HL-60 (cell line): ENCODE measurements at regions not wholly inside any gene's neighbourhood (a gene's known extent, or its start where the extent isn't known, plus 50 kb on each side); places are given as distances from the start of the nearest gene placed in this dataset.
"Not testable (repeated sequence)": the region's sequence is repeated elsewhere in the genome, so short reads cannot be mapped to it uniquely, and the experiment has no call there.

Experiments used
- DNase-seq, 2 experiments: peaks; one replicate each; pipeline ENCODE4 v3.0.0-alpha.2; 2010 to 2020; ENCODE audit warnings: low read depth in 1 of 2, low spot score in 1 of 2
- H3K27ac ChIP-seq: fragments of 250-450 bp; sonication (Bioruptor Pico); replicated peaks from 2 replicates; pipeline ENCODE4 v1.5.1; 2020; ENCODE audit warnings: mild to moderate bottlenecking, moderate library complexity
- H3K27me3 ChIP-seq: fragments of 250-450 bp; sonication (Bioruptor Pico); 2 replicates; pipeline ENCODE4 v1.5.1; 2021; ENCODE audit warnings: mild to moderate bottlenecking, moderate library complexity; ENCODE audit not compliant: insufficient read depth, poor library complexity, severe bottlenecking
- H3K4me3 ChIP-seq: replicated peaks from 2 replicates; pipeline ENCODE4 v1.5.1; 2011; ENCODE audit warnings: mild to moderate bottlenecking, control low read depth, low read length; ENCODE audit not compliant: insufficient read depth
- CTCF ChIP-seq: IDR thresholded peaks from one replicate; pipeline ENCODE4 v1.5.1; 2011; ENCODE audit warnings: low read length, control low read depth, inconsistent platforms; ENCODE audit not compliant: insufficient read depth
- GABPA ChIP-seq: IDR thresholded peaks from 2 replicates; pipeline ENCODE4 v1.6.1; 2012; ENCODE audit warnings: low read depth
- POLR2AphosphoS5 ChIP-seq: IDR thresholded peaks from 2 replicates; pipeline ENCODE4 v1.6.1; 2012; ENCODE audit warnings: low read depth
- REST ChIP-seq: IDR thresholded peaks from 2 replicates; pipeline ENCODE4 v1.6.1; 2012; ENCODE audit warnings: low read depth; ENCODE audit not compliant: insufficient replicate concordance
- SPI1 ChIP-seq: IDR thresholded peaks from 2 replicates; pipeline ENCODE4 v1.6.1; 2012; ENCODE audit warnings: low read depth, mild to moderate bottlenecking, borderline replicate concordance

- Histone ChIP-seq H3K27me3 (no peaks in the 10 kb centered on the region), H3K27ac (no peak overlapping the region), H3K4me3 (no peak overlapping the region)
- TF ChIP-seq CTCF = no peak
- TF ChIP-seq REST = no peak
- TF ChIP-seq SPI1 = no peak
- no peak for TF ChIP-seq GABPA
- no peak for TF ChIP-seq POLR2AphosphoS5
- no peak for DNase-seq
Measured at GRCh38 chrX:123093792-123094191, 90.3 kb upstream of the GRIA3 start.

- TF ChIP-seq SPI1 = no peak
- no peak for TF ChIP-seq CTCF
- no peak for TF ChIP-seq REST
- TF ChIP-seq GABPA = no peak
- TF ChIP-seq POLR2AphosphoS5 = no peak
- peaks cover 2% of the 10 kb centered on the region for H3K27me3 ChIP-seq
- H3K4me3 ChIP-seq = no peak overlapping the region
- no peak overlapping the region for H3K27ac ChIP-seq
- no peak for DNase-seq
Measured at GRCh38 chrX:123108513-123109427, 75.3 kb upstream of the GRIA3 start.

- no peak overlapping the region for H3K4me3 ChIP-seq
- TF ChIP-seq CTCF (no peak), GABPA (no peak), POLR2AphosphoS5 (no peak), SPI1 (no peak), REST (no peak)
- H3K27ac ChIP-seq = no peak overlapping the region
- H3K27me3 ChIP-seq = no peaks in the 10 kb centered on the region
- DNase-seq = no peak
Measured at GRCh38 chrX:123121241-123121640, 62.8 kb upstream of the GRIA3 start.

GRCh38 chrX:123129805-123130204 lies 54.3 kb upstream of the GRIA3 start:
- not testable (repeated sequence) for H3K4me3 ChIP-seq, H3K27me3 ChIP-seq, DNase-seq, H3K27ac ChIP-seq
